ENCODE measurements at regions not wholly inside any gene's neighbourhood (a gene's known extent, or its start where the extent isn't known, plus 50 kb on each side); places are given as distances from the start of the nearest gene placed in this dataset.
A peak's percentile ranks its signal among the peaks of the same experiment; 100 is the strongest.

DNA sequence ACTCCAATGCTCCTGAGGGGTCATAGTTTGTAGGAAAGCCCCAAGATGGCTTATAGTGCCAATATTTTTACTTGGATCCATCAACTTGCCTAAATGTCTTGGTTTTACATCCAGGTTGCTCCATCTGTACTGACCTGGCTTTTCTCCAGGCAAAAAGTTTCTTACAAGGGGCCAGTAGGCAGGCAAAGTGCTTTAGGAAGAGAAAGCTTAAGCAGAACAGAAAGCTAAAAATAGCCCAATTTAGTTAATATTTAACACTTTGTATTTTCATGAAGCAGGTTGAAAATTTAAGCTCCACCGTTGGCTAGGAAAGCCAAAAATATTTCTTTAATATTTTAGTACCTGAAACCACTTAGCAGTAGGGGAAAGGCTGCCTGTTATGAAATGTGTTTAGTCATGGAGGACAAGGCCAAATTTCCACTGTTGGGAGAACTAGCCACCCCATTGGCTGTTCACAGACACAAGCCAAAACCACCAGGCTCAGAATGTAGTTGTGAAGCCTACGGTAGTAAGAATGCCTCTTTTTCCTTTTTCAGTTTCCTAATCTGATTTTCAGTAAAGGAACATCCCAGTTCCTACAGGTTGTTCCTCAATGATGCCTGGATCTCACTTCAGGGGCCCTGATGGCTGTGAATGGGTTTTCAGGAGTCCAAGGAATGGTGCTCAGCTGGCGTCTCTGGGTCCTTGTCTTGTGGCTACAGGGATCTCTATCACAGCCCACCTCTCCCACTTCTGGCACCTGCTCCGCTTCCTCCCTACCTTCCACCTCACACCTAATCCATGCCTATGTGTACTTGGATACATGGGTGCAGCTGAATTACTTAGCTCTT is 324.8 kb downstream of the PMP22 start:
- TF ChIP-seq, protein P1, sequence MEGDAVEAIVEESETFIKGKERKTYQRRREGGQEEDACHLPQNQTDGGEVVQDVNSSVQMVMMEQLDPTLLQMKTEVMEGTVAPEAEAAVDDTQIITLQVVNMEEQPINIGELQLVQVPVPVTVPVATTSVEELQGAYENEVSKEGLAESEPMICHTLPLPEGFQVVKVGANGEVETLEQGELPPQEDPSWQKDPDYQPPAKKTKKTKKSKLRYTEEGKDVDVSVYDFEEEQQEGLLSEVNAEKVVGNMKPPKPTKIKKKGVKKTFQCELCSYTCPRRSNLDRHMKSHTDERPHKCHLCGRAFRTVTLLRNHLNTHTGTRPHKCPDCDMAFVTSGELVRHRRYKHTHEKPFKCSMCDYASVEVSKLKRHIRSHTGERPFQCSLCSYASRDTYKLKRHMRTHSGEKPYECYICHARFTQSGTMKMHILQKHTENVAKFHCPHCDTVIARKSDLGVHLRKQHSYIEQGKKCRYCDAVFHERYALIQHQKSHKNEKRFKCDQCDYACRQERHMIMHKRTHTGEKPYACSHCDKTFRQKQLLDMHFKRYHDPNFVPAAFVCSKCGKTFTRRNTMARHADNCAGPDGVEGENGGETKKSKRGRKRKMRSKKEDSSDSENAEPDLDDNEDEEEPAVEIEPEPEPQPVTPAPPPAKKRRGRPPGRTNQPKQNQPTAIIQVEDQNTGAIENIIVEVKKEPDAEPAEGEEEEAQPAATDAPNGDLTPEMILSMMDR (IDR thresholded peaks at IDR 0.05; ENCODE audit: low read depth, low read length, missing control alignments) = no peak
- no peak overlapping the region for H3K4me3 ChIP-seq (replicated peaks; ENCODE audit: low read depth, low read length)
- DNase-seq (ENCODE audit: extremely low read depth, low read depth) = no peak

DNA sequence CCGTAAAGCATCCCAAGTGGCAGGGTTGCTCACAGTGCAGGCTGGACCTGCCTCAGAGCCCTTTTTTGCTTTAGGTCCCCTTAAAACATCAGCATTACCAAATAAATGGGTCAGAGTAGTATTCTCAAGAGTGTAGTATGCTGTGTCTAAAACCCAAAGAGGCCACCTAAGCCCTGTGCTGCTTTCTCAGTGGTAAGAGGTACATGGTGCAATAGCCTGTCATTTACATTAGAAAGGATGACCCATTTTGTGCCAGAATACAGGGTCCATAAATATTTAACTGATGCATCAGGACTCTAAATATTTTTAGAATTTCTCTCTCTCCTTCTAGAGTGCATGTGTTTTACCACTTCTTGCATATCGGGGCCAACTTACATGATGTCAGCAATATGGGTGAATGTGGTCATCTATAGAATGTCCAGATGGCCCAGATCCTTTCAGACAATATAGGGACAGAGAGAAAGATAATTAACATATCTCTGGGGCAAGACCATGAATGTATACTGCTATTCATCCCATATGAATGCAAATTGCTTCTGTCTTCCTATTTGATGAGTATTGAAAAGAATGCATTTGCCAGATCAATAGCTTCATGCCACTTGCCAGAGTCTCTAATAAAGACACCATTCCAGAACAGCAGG is 329.2 kb downstream of the PMP22 start:
- DNase-seq (ENCODE audit: extremely low read depth, low read depth) = no peak
- TF ChIP-seq, protein P1 (IDR thresholded peaks at IDR 0.05; ENCODE audit: low read depth, low read length, missing control alignments) = no peak
- no peak overlapping the region for H3K4me3 ChIP-seq (replicated peaks; ENCODE audit: low read depth, low read length)

DNA sequence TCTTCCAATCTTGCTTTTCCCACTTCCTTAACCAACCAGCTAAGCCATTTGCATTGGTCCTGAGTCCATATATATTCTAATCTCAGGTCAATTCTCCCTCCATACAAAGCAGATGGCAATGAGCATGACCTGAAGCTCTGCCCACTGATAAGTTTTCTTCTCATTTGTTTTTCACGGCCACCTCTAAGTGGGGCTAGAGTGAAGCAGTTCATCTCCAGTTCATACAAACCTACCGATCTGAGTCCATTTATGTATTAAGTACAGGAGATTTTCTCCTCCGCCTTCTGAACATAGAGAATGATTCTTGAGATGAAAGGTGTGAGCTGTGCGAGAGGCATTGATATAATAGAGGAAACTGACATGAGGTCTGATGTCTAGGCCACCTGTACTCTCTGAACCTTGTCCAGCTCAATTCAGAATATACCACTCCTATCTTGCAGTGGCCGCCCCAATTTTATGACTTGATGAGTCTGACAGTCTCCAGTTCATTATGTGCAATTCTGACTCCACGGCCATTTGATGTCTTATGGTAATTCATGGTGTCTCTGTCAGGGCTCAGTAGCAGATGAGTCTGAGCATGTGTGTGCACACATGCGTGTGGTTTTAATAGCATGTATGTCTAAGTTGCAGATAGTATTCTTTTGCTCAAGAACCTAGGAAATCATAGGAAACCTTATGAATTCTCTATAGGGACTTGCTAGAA is 329.8 kb downstream of the PMP22 start:
- H3K4me3 ChIP-seq (replicated peaks; ENCODE audit: low read depth, low read length) = no peak overlapping the region
- DNase-seq (ENCODE audit: extremely low read depth, low read depth) = no peak
- TF ChIP-seq, protein P1 (IDR thresholded peaks at IDR 0.05; ENCODE audit: low read depth, low read length, missing control alignments) = no peak

DNA sequence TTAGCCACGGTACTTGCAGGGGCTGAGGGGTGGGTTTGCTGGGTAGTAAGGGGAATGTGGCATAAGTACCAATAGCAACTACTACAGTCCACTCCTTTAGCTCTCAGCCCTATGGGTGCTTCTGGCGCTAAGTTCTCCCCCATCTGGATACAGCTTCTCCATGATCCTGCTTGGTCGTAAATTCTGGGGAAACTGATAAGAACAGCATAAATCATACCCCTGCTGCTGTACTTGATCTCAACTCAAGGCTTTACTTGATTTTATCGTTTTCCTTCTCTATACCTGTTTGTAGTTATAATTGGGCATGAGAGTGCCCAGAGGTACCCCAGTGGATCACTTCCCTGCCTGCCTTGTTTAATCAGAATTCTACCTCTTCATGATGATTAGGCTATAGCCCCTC is 331.4 kb downstream of the PMP22 start:
- no peak overlapping the region for H3K4me3 ChIP-seq (replicated peaks; ENCODE audit: low read depth, low read length)
- DNase-seq (ENCODE audit: extremely low read depth, low read depth) = no peak
- TF ChIP-seq, protein P1 (IDR thresholded peaks at IDR 0.05; ENCODE audit: low read depth, low read length, missing control alignments) = no peak

DNA sequence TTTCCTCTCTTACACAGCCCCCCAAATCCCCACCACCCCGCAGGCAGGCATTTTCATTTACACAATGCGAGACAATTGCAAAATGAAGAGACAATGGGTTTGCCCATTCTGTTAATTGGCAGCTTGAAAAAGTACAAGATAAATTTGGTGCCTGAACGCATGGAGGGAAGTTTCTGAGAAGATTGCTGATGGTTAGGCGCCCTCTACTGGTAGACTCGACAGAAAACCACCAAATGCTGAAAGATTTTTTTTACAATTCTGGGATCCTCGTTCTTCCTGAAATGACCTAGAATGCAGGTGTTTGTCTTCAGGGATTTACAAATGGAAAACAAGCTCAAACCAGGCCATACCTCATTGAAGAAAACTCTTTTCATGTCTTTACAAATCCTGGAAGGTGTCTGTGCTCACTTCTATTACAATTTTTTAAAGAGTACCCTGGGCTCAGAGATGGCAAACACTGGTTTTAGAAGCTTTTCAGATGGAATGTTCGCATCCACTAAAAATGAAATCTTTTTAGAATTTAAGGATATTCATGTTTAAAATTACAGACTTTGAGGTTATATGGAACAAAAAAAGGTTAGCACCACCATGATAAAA is 338.5 kb downstream of the PMP22 start:
- H3K4me3 ChIP-seq (replicated peaks; ENCODE audit: low read depth, low read length) = no peak overlapping the region
- peak; percentile 45 for DNase-seq (ENCODE audit: extremely low read depth, low read depth)
- TF ChIP-seq, protein P1 (IDR thresholded peaks at IDR 0.05; ENCODE audit: low read depth, low read length, missing control alignments) = peak; percentile 75

DNA sequence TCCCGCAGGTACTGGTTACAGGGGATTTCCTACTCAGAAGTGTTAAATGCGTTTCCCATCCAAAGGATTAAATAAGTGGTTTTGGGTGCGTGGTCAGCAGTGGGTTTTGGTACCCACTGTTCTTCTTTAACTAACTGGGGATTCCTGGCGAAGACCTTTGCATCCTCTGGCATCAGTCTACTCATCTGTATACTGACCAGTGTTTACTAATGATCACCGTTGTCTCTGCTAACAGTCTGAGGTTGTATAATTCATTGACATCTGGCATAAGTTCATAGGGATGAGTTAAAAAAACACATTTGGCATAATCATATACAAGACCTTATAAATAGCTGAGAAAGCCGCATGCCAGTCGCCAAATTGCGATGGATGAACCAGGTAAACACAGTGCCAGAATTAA is 339.1 kb downstream of the PMP22 start:
- TF ChIP-seq, protein P1 (IDR thresholded peaks at IDR 0.05; ENCODE audit: low read depth, low read length, missing control alignments) = no peak
- DNase-seq (ENCODE audit: extremely low read depth, low read depth) = no peak
- H3K4me3 ChIP-seq (replicated peaks; ENCODE audit: low read depth, low read length) = no peak overlapping the region
